ENCODE measurements at regions not wholly inside any gene's neighbourhood (a gene's known extent, or its start where the extent isn't known, plus 50 kb on each side); places are given as distances from the start of the nearest gene placed in this dataset.

- no peak for TF ChIP-seq EZH2 (IDR thresholded peaks at IDR 0.05; ENCODE audit: borderline replicate concordance, low read length)
- TF ChIP-seq CTCF (IDR thresholded peaks at IDR 0.05; ENCODE audit: low read length) = no peak
Measured at GRCh38 chr12:73585136-73585535, 952.5 kb upstream of the ATXN7L3B start.

Data from OCI-LY1 (cell line).